GM23338 (cell line): ENCODE measurements at regions not wholly inside any gene's neighbourhood (a gene's known extent, or its start where the extent isn't known, plus 50 kb on each side); places are given as distances from the start of the nearest gene placed in this dataset.

Experiments used
- ATAC-seq: fragments of 200-7000 bp; cut with Tn5 transposase; 3 replicates; pipeline ENCODE4 v1.9.1; 2020
- DNase-seq: peaks from one replicate; pipeline ENCODE4 v3.0.0-alpha.2; 2015; ENCODE audit warnings: low spot score
- H2AFZ ChIP-seq: fragments of 200-600 bp; sonication (generic); 2 replicates; pipeline ENCODE4 v1.8.0; 2016; ENCODE audit warnings: antibody characterized with exemption, mild to moderate bottlenecking, moderate library complexity
- H3F3A ChIP-seq: fragments of 200-600 bp; sonication (generic); replicated peaks from 2 replicates; pipeline ENCODE4 v1.8.0; 2017; ENCODE audit warnings: antibody characterized with exemption, mixed run types, low read depth
- H3K27ac ChIP-seq: fragments of 200-600 bp; sonication (generic); 2 replicates; pipeline ENCODE4 v1.6.1; 2016; ENCODE audit warnings: low read depth
- H3K27me3 ChIP-seq: fragments of 200-600 bp; sonication (generic); 2 replicates; pipeline ENCODE4 v1.8.0; 2016; ENCODE audit warnings: mild to moderate bottlenecking, mixed run types, moderate library complexity; ENCODE audit not compliant: insufficient read depth
- H3K36me3 ChIP-seq: fragments of 200-600 bp; sonication (generic); 2 replicates; pipeline ENCODE4 v1.8.0; 2016; ENCODE audit warnings: mild to moderate bottlenecking; ENCODE audit not compliant: insufficient read depth
- H3K4me1 ChIP-seq: fragments of 200-600 bp; sonication (generic); 2 replicates; pipeline ENCODE4 v1.8.0; 2016; ENCODE audit warnings: mild to moderate bottlenecking, moderate library complexity; ENCODE audit not compliant: insufficient read depth
- H3K4me2 ChIP-seq: fragments of 200-600 bp; sonication (generic); 2 replicates; pipeline ENCODE4 v1.7.1; 2017; ENCODE audit warnings: mixed run types
- H3K4me3 ChIP-seq: fragments of 200-600 bp; sonication (generic); 2 replicates; pipeline ENCODE4 v1.6.1; 2016; ENCODE audit warnings: mixed run types
- H3K79me2 ChIP-seq: fragments of 200-600 bp; sonication (generic); replicated peaks from 2 replicates; pipeline ENCODE4 v1.8.0; 2017; ENCODE audit warnings: mild to moderate bottlenecking; ENCODE audit not compliant: insufficient read depth
- H3K9me2 ChIP-seq: fragments of 200-600 bp; sonication (generic); 2 replicates; pipeline ENCODE4 v1.8.0; 2017; ENCODE audit not compliant: insufficient read depth
- H4K20me1 ChIP-seq: fragments of 200-600 bp; sonication (generic); replicated peaks from 2 replicates; pipeline ENCODE4 v1.8.0; 2017; ENCODE audit warnings: mild to moderate bottlenecking; ENCODE audit not compliant: insufficient read depth
- H3K27ac Mint-ChIP-seq: 2 replicates; pipeline ENCODE4 v1.8.0; 2020; ENCODE audit warnings: inconsistent platforms, mild to moderate bottlenecking, moderate library complexity, mixed read lengths
- H3K27me3 Mint-ChIP-seq: 3 replicates; pipeline ENCODE4 v1.8.0; 2022; ENCODE audit warnings: low read depth, mild to moderate bottlenecking, moderate library complexity, mixed read lengths, inconsistent platforms; ENCODE audit not compliant: insufficient read depth, poor library complexity
- H3K36me3 Mint-ChIP-seq: 3 replicates; pipeline ENCODE4 v1.8.0; 2021; ENCODE audit warnings: low read depth, mild to moderate bottlenecking, inconsistent platforms, moderate library complexity, mixed read lengths
- H3K4me1 Mint-ChIP-seq: 3 replicates; pipeline ENCODE4 v1.8.0; 2020; ENCODE audit warnings: mild to moderate bottlenecking, inconsistent platforms, mixed read lengths
- H3K4me3 Mint-ChIP-seq: 3 replicates; pipeline ENCODE4 v1.8.0; 2021; ENCODE audit warnings: moderate library complexity, mild to moderate bottlenecking, inconsistent platforms, mixed read lengths
- H3K9me3 Mint-ChIP-seq: 3 replicates; pipeline ENCODE4 v1.8.0; 2020; ENCODE audit warnings: moderate library complexity, mild to moderate bottlenecking, inconsistent platforms, mixed read lengths
- CREB1 ChIP-seq: fragments of 250-450 bp; sonication (Bioruptor Pico); IDR thresholded peaks from 2 replicates; pipeline ENCODE4 v1.5.0; 2020; ENCODE audit warnings: low read depth, mild to moderate bottlenecking, moderate library complexity
- ETS1 ChIP-seq: IDR thresholded peaks from 2 replicates; pipeline ENCODE4 v1.6.1; 2016; ENCODE audit warnings: antibody characterized with exemption
- EZH2 ChIP-seq: fragments of 200-600 bp; sonication (generic); IDR thresholded peaks from one replicate; pipeline ENCODE4 v1.8.0; 2017; ENCODE audit warnings: antibody characterized with exemption, mild to moderate bottlenecking, low read depth; ENCODE audit not compliant: unreplicated experiment
- EZH2phosphoT487 ChIP-seq: fragments of 200-600 bp; sonication (generic); IDR thresholded peaks from one replicate; pipeline ENCODE4 v1.8.1; 2018; ENCODE audit warnings: antibody characterized with exemption; ENCODE audit not compliant: unreplicated experiment
- JUNB ChIP-seq: IDR thresholded peaks from one replicate; pipeline ENCODE4 v1.6.1; 2016; ENCODE audit warnings: antibody characterized with exemption; ENCODE audit not compliant: unreplicated experiment
- NANOG ChIP-seq: IDR thresholded peaks from 2 replicates; pipeline ENCODE4 v1.6.1; 2016; ENCODE audit warnings: antibody characterized with exemption, borderline replicate concordance
- POLR2AphosphoS5 ChIP-seq: IDR thresholded peaks from 2 replicates; pipeline ENCODE4 v1.6.1; 2016; ENCODE audit warnings: antibody characterized with exemption, low read depth
- REST ChIP-seq: IDR thresholded peaks from one replicate; pipeline ENCODE4 v1.6.1; 2018; ENCODE audit warnings: antibody characterized with exemption; ENCODE audit not compliant: unreplicated experiment
- STAT1 ChIP-seq: IDR thresholded peaks from one replicate; pipeline ENCODE4 v1.6.1; 2016; ENCODE audit warnings: antibody characterized with exemption; ENCODE audit not compliant: unreplicated experiment
- ZNF114 ChIP-seq: fragments of 250-450 bp; sonication (Bioruptor Pico); IDR thresholded peaks from 2 replicates; pipeline ENCODE4 v1.5.0; 2020; ENCODE audit warnings: mild to moderate bottlenecking, moderate library complexity
- ZNF331 ChIP-seq: fragments of 250-450 bp; sonication (Bioruptor Pico); IDR thresholded peaks from 2 replicates; pipeline ENCODE4 v1.5.0; 2020; ENCODE audit warnings: low read depth, mild to moderate bottlenecking, moderate library complexity
- TF ChIP-seq, protein P1 (sequence below): fragments of 250-450 bp; sonication (Bioruptor Pico); IDR thresholded peaks from 2 replicates; pipeline ENCODE4 v1.5.0; 2020; ENCODE audit warnings: mild to moderate bottlenecking, moderate library complexity
- TF ChIP-seq, protein P2 (sequence below), 2 experiments: fragments of 200-600 bp in 1 of 2; sonication (generic) in 1 of 2; conservative IDR thresholded peaks; 2 replicates each; pipeline versions ENCODE4 v1.5.1 to v1.6.1; 2016 to 2017; ENCODE audit warnings: antibody characterized with exemption in 2 of 2, low read depth in 2 of 2, mild to moderate bottlenecking in 2 of 2, moderate library complexity in 1 of 2

- H3K9me2 ChIP-seq = no peaks in the 10 kb centered on the region
- ATAC-seq = no peak
- DNase-seq = no peak
- H3F3A ChIP-seq = no peaks in the 10 kb centered on the region; the same call in 1 of the 2 replicates
- H3K4me1 ChIP-seq = no peaks in the 10 kb centered on the region
- no peak overlapping the region for H3K4me3 ChIP-seq
- Mint-ChIP-seq H3K36me3 (peaks cover 18% of the 10 kb centered on the region), H3K9me3 (peaks cover 13% of the 10 kb centered on the region), H3K4me3 (no peak overlapping the region), H3K27ac (no peak overlapping the region), H3K27me3 (no peaks in the 10 kb centered on the region), H3K4me1 (no peaks in the 10 kb centered on the region)
- H3K27me3 ChIP-seq = no peaks in the 10 kb centered on the region
- H3K79me2 ChIP-seq = no peaks in the 10 kb centered on the region
- TF ChIP-seq ZNF114 (CRISPR knock-in tag) (no peak), JUNB (no peak), ETS1 (no peak), REST (no peak), EZH2 (no peak), NANOG (no peak), CREB1 (no peak), STAT1 (no peak), POLR2AphosphoS5 (no peak), ZNF331 (no peak), EZH2phosphoT487 (no peak)
- TF ChIP-seq, protein P1, sequence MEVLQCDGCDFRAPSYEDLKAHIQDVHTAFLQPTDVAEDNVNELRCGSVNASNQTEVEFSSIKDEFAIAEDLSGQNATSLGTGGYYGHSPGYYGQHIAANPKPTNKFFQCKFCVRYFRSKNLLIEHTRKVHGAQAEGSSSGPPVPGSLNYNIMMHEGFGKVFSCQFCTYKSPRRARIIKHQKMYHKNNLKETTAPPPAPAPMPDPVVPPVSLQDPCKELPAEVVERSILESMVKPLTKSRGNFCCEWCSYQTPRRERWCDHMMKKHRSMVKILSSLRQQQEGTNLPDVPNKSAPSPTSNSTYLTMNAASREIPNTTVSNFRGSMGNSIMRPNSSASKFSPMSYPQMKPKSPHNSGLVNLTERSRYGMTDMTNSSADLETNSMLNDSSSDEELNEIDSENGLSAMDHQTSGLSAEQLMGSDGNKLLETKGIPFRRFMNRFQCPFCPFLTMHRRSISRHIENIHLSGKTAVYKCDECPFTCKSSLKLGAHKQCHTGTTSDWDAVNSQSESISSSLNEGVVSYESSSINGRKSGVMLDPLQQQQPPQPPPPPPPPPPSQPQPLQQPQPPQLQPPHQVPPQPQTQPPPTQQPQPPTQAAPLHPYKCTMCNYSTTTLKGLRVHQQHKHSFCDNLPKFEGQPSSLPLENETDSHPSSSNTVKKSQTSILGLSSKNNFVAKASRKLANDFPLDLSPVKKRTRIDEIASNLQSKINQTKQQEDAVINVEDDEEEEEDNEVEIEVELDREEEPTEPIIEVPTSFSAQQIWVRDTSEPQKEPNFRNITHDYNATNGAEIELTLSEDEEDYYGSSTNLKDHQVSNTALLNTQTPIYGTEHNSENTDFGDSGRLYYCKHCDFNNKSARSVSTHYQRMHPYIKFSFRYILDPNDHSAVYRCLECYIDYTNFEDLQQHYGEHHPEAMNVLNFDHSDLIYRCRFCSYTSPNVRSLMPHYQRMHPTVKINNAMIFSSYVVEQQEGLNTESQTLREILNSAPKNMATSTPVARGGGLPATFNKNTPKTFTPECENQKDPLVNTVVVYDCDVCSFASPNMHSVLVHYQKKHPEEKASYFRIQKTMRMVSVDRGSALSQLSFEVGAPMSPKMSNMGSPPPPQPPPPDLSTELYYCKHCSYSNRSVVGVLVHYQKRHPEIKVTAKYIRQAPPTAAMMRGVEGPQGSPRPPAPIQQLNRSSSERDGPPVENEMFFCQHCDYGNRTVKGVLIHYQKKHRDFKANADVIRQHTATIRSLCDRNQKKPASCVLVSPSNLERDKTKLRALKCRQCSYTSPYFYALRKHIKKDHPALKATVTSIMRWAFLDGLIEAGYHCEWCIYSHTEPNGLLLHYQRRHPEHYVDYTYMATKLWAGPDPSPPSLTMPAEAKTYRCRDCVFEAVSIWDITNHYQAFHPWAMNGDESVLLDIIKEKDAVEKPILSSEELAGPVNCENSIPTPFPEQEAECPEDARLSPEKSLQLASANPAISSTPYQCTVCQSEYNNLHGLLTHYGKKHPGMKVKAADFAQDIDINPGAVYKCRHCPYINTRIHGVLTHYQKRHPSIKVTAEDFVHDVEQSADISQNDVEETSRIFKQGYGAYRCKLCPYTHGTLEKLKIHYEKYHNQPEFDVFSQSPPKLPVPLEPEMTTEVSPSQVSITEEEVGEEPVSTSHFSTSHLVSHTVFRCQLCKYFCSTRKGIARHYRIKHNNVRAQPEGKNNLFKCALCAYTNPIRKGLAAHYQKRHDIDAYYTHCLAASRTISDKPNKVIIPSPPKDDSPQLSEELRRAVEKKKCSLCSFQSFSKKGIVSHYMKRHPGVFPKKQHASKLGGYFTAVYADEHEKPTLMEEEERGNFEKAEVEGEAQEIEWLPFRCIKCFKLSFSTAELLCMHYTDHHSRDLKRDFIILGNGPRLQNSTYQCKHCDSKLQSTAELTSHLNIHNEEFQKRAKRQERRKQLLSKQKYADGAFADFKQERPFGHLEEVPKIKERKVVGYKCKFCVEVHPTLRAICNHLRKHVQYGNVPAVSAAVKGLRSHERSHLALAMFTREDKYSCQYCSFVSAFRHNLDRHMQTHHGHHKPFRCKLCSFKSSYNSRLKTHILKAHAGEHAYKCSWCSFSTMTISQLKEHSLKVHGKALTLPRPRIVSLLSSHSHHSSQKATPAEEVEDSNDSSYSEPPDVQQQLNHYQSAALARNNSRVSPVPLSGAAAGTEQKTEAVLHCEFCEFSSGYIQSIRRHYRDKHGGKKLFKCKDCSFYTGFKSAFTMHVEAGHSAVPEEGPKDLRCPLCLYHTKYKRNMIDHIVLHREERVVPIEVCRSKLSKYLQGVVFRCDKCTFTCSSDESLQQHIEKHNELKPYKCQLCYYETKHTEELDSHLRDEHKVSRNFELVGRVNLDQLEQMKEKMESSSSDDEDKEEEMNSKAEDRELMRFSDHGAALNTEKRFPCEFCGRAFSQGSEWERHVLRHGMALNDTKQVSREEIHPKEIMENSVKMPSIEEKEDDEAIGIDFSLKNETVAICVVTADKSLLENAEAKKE (CRISPR knock-in tag) = no peak
- TF ChIP-seq, protein P2, sequence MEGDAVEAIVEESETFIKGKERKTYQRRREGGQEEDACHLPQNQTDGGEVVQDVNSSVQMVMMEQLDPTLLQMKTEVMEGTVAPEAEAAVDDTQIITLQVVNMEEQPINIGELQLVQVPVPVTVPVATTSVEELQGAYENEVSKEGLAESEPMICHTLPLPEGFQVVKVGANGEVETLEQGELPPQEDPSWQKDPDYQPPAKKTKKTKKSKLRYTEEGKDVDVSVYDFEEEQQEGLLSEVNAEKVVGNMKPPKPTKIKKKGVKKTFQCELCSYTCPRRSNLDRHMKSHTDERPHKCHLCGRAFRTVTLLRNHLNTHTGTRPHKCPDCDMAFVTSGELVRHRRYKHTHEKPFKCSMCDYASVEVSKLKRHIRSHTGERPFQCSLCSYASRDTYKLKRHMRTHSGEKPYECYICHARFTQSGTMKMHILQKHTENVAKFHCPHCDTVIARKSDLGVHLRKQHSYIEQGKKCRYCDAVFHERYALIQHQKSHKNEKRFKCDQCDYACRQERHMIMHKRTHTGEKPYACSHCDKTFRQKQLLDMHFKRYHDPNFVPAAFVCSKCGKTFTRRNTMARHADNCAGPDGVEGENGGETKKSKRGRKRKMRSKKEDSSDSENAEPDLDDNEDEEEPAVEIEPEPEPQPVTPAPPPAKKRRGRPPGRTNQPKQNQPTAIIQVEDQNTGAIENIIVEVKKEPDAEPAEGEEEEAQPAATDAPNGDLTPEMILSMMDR (conservative IDR thresholded peaks at IDR 0.05; ENCODE audit: low read depth in 2 of 2) = no peak
- H3K4me2 ChIP-seq = no peak overlapping the region
- no peak overlapping the region for H2AFZ ChIP-seq
- no peak overlapping the region for H3K27ac ChIP-seq
- no peaks in the 10 kb centered on the region for H4K20me1 ChIP-seq
- H3K36me3 ChIP-seq = no peaks in the 10 kb centered on the region
These were observed 351.5 kb upstream of the TPM1 start for GRCh38 chr15:62691008-62691407.
